ELF-1 (cell line): ENCODE measurements at regions not wholly inside any gene's neighbourhood (a gene's known extent, or its start where the extent isn't known, plus 50 kb on each side); places are given as distances from the start of the nearest gene placed in this dataset.

Experiments used
- DNase-seq: peaks from one replicate; pipeline ENCODE4 v3.0.0-alpha.2; 2016; ENCODE audit warnings: low read depth, low spot score

GRCh38 chr1:200253774-200254495 lies 155.9 kb downstream of the ZNF281 start:
- DNase-seq, result no peak

DNA sequence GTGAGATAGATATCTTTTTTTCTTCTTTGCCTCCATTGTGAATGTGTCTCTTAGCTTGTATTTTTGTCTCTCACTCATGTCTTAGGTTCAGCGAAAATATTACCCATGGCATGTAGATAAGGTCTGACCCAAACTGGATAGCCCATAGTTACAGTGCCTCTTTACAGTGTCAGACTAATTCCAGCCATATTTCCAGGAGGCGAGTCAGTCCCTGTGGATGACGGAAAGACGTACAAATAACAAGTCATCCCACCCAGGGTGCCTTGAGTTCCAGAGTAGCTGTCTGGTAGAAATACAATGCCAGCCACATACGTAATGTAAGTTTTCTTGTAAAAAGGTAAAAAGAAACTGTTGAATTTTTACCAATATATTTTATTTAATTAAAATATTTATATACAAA lies 157.3 kb downstream of the ZNF281 start:
- no peak for DNase-seq

GRCh38 chr1:200250469-200250868 lies 159.4 kb downstream of the ZNF281 start:
- no peak for DNase-seq

DNA sequence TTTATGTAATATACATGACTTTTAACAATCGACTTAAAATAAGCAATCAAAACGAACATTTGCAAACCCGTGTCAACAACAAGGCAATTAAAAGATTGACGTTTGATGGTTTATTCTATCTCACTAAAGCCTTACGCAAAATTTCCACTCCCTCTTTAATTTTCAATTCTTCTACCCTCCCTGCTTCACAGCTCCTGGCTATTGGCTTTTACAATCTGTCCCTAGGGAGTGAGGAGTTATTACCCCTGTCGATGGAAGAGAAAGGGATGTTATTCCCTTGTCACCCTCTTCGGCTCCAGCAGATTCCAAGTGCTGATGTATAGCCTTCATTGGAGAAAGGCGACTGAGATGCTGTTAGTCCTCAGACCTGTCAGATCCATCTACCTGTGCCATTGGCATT lies 161.3 kb downstream of the ZNF281 start:
- DNase-seq, result no peak

GRCh38 chr1:200247518-200247917 lies 162.3 kb downstream of the ZNF281 start:
- no peak for DNase-seq

- DNase-seq, result no peak
Measured at GRCh38 chr1:200245473-200245872, 164.4 kb downstream of the ZNF281 start.

DNA sequence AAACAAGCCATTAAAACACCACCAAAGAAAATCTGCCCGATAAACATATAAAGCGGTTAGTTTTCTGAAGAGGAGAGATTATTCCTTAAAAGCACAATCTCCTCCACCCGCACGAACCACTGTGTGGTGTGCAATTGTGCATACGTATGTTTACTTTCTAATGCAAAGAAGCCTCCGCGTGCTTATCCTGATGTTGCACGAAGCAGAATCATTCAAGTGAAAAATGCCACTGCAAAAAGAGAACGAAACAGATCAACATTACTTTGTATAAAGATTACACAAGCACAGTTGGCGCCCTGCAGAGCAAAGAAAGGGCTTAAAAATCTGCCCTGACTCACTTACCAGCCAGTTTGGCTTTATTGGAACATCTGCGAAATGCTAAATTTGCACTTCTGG lies 166.8 kb downstream of the ZNF281 start:
- DNase-seq, result no peak

GRCh38 chr1:200242110-200243041 lies 167.5 kb downstream of the ZNF281 start:
- DNase-seq, result no peak

GRCh38 chr1:200240656-200241055 lies 169.2 kb downstream of the ZNF281 start:
- no peak for DNase-seq

GRCh38 chr1:200238311-200238710 lies 171.5 kb downstream of the ZNF281 start:
- DNase-seq, result no peak

GRCh38 chr1:200237066-200237465 lies 172.8 kb downstream of the ZNF281 start:
- no peak for DNase-seq

- DNase-seq, result no peak
Measured at GRCh38 chr1:200234938-200235337, 174.9 kb downstream of the ZNF281 start.

- DNase-seq, result no peak
Measured at GRCh38 chr1:200233393-200233792, 176.4 kb downstream of the ZNF281 start.

GRCh38 chr1:200231787-200232231 lies 178.0 kb downstream of the ZNF281 start:
- no peak for DNase-seq

DNA sequence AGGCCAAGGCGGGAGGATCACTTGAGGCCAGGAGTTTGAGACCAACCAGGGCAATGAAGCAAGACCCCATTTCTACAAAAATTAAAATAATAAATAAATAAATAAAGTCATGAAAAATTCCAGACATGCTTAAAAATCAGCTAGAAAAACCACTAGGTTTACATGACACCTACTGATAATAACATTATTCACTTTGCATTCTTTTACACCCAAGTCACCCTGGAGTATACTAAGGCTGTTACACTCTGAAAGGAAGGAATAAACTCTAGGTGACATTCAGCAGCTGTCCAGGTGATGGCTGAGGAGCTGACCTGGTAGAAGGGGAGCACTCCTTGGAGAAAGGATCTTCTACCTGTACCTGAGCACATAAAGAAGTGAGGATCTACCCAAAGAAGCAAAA lies 179.2 kb downstream of the ZNF281 start:
- no peak for DNase-seq

GRCh38 chr1:200228486-200228885 lies 181.3 kb downstream of the ZNF281 start:
- DNase-seq, result no peak

- DNase-seq, result no peak
Measured at GRCh38 chr1:200228081-200228480, 181.8 kb downstream of the ZNF281 start.
